G401 (cell line): ENCODE measurements at regions not wholly inside any gene's neighbourhood (a gene's known extent, or its start where the extent isn't known, plus 50 kb on each side); places are given as distances from the start of the nearest gene placed in this dataset.

Source experiments
- DNase-seq: peaks from one replicate; pipeline ENCODE4 v3.0.0-alpha.2; 2015; ENCODE audit warnings: low spot score
- in situ Hi-C: cut with HindIII; loops from 2 replicates; pipeline ENCODE4 v1.10.0; 2016; ENCODE audit warnings: low sequenced_read_pairs, mixed read lengths

DNA sequence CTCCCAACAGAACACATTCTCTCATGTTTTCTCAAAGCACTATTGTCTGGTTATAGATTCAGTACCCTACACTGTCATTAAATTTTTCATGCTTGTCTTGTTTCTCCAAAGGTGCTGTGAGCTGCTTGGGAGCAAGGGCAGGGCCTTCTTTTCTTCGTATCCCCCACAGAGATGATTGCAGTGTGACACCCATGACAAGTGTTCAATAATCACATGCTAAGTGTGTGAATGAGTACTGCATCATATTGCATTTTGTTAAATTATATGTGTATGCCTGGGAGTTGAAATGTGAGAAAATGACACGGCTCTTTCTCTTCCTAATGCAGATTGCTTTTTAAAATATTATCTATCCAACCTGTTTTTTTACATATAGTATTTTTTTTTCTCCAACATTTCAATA is 57.3 kb upstream of the MAGI3 start:
- in situ Hi-C loops = no loop called here
- no peak for DNase-seq

DNA sequence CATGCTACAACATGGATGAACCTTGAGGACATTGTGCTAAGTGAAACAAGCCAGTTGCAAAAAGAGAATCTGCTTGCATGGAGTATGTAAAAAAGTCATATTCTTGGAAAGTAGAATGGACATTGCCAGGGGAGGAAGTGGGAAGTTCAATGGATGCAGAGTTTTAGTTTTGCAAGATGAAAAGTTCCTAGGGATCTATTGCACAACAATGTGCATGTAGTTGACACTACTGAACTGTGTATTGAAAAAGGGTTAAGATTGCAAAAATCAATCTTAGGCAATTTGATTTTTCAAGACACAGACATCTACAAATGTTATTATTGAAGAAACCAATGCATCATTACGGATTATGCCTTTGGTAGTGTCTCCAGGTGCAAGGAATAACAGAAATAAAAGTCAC is 50.3 kb upstream of the MAGI3 start:
- no peak for DNase-seq
- in situ Hi-C loops = no loop called here
